Thoracic aorta (tissue), 2 donors: ENCODE measurements at regions not wholly inside any gene's neighbourhood (a gene's known extent, or its start where the extent isn't known, plus 50 kb on each side); places are given as distances from the start of the nearest gene placed in this dataset.
"Not testable (repeated sequence)": the region's sequence is repeated elsewhere in the genome, so short reads cannot be mapped to it uniquely, and the experiment has no call there.

Experiments
- ATAC-seq: fragments of 150-250 bp; one replicate; pipeline ENCODE4 v1.8.0; 2017; ENCODE audit warnings: low read depth; ENCODE audit not compliant: insufficient number of reproducible peaks, low FRiP score
- DNase-seq: peaks from one replicate; pipeline ENCODE4 v3.0.0-alpha.2; 2020; ENCODE audit warnings: low spot score
- H3K27ac ChIP-seq, 2 donors: fragments of 200-600 bp; sonication (generic); 1 replicate in 1 of 2; 2 replicates in 1 of 2; pipeline ENCODE4 v1.5.1; 2016; ENCODE audit warnings: mild to moderate bottlenecking in 2 of 2, moderate library complexity in 2 of 2
- H3K27me3 ChIP-seq: fragments of 200-600 bp; sonication (generic); replicated peaks from 2 replicates; pipeline ENCODE4 v1.6.0; 2016; ENCODE audit warnings: mild to moderate bottlenecking; ENCODE audit not compliant: insufficient read depth
- H3K36me3 ChIP-seq: fragments of 200-600 bp; sonication (generic); one replicate; pipeline ENCODE4 v1.5.1; 2016
- H3K4me1 ChIP-seq, 2 donors: fragments of 200-600 bp; sonication (generic); 1 replicate in 1 of 2; 2 replicates in 1 of 2; pipeline versions ENCODE4 v1.5.1 to v1.6.0; 2016; ENCODE audit warnings: low read depth in 2 of 2, mild to moderate bottlenecking in 1 of 2; ENCODE audit not compliant: control insufficient read depth in 1 of 2
- H3K4me3 ChIP-seq: fragments of 200-600 bp; sonication (generic); 2 replicates; pipeline ENCODE4 v1.5.1; 2016; ENCODE audit warnings: mild to moderate bottlenecking
- H3K9me3 ChIP-seq: fragments of 200-600 bp; sonication (generic); 2 replicates; pipeline ENCODE4 v1.5.1; 2016
- TF ChIP-seq, protein P1 (sequence below): fragments of 200-600 bp; sonication (generic); IDR thresholded peaks from one replicate; pipeline ENCODE4 v1.5.1; 2019; ENCODE audit warnings: antibody characterized with exemption

DNA sequence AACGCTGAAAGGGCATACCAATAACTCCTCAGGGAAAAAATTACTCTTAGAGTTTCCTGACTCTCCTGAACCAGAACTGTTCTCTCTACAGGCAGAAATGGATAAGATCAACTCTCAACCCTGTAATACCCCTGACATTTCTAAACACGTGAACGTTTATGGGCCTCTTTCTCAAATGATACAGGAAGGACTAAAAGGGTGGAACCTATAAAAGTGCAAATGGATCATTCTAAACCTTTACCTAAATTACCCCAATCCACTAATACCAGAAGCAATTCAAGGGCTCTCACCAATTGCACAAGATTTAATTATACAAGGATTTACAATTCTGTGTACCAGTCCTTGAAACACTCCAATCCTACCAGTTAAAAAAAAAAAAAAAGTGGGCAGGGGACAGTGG, 98.0 kb upstream of the FAM174B start:
- ATAC-seq: no peak
- Histone ChIP-seq H3K27me3 (no peaks in the 10 kb centered on the region), H3K36me3 (no peaks in the 10 kb centered on the region), H3K4me1 (no peaks in the 10 kb centered on the region), H3K27ac (no peak overlapping the region), H3K4me3 (no peak overlapping the region), H3K9me3 (no peaks in the 10 kb centered on the region)
- no peak for DNase-seq
- TF ChIP-seq, protein P1, sequence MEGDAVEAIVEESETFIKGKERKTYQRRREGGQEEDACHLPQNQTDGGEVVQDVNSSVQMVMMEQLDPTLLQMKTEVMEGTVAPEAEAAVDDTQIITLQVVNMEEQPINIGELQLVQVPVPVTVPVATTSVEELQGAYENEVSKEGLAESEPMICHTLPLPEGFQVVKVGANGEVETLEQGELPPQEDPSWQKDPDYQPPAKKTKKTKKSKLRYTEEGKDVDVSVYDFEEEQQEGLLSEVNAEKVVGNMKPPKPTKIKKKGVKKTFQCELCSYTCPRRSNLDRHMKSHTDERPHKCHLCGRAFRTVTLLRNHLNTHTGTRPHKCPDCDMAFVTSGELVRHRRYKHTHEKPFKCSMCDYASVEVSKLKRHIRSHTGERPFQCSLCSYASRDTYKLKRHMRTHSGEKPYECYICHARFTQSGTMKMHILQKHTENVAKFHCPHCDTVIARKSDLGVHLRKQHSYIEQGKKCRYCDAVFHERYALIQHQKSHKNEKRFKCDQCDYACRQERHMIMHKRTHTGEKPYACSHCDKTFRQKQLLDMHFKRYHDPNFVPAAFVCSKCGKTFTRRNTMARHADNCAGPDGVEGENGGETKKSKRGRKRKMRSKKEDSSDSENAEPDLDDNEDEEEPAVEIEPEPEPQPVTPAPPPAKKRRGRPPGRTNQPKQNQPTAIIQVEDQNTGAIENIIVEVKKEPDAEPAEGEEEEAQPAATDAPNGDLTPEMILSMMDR: no peak

DNA sequence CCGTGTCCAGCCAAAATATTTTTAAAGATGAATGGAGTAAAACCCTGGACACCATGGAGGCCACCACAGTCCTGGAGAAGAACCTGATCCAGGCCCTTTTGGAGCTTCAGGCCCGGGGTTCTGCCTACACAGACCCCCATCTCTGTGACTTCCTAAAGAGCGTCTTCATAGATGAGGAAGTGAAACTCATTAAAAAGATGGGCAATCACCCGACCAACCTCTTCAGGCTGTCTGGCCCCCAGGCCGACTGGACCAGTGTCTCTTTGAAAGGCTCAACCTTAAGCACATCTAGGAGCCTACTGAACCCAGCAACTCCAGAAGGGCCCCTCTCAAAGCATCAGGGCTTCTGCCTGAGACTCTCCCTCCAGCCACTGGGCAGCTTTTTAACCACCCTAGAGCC, 107.9 kb upstream of the FAM174B start:
- TF ChIP-seq, protein P1: no peak
- Histone ChIP-seq H3K4me3 (no peak overlapping the region), H3K27ac (no peak overlapping the region), H3K27me3 (no peaks in the 10 kb centered on the region), H3K9me3 (no peaks in the 10 kb centered on the region), H3K36me3 (no peaks in the 10 kb centered on the region), H3K4me1 (no peaks in the 10 kb centered on the region)
- no peak for DNase-seq
- no peak for ATAC-seq

DNA sequence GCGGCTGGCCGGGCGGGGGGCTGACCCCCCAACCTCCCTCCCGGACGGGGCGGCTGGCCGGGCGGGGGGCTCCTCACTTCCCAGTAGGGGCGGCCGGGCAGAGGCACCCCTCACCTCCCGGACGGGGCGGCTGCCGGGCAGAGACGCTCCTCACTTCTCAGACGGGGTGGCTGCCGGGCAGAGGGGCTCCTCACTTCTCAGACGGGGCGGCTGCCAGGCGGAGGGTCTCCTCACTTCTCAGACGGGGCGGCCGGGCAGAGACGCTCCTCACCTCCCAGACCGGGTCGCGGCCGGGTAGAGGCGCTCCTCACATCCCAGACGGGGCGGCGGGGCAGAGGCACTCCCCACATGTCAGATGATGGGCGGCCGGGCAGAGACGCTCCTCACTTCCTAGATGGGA, 112.6 kb upstream of the FAM174B start:
- not testable (repeated sequence) for H3K4me3 ChIP-seq, DNase-seq, H3K9me3 ChIP-seq, H3K27ac ChIP-seq, ATAC-seq, H3K27me3 ChIP-seq, H3K36me3 ChIP-seq, H3K4me1 ChIP-seq

DNA sequence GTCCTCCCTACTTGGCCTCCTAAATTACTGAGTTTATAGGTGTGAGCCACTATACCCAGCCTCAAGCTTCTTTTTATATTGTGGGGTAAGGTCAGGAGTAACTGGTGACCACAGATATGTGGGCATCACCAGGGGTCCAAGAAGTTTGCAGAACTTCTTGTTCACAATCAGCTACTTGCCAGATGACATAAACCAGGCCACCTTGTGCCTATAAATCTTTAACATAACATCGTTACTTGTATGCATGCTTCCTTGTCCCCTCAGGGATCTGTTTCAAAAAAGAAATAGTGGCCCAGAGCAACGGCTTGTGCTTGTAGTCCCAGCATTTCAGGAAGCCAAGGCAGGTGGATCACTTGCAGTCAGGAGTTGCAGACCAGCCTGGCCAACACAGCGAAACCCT, 115.1 kb upstream of the FAM174B start:
- Histone ChIP-seq H3K4me1 (no peaks in the 10 kb centered on the region), H3K9me3 (no peaks in the 10 kb centered on the region), H3K27ac (no peak overlapping the region), H3K27me3 (no peaks in the 10 kb centered on the region), H3K36me3 (no peaks in the 10 kb centered on the region), H3K4me3 (no peak overlapping the region)
- TF ChIP-seq, protein P1: no peak
- no peak for DNase-seq
- ATAC-seq: no peak

DNA sequence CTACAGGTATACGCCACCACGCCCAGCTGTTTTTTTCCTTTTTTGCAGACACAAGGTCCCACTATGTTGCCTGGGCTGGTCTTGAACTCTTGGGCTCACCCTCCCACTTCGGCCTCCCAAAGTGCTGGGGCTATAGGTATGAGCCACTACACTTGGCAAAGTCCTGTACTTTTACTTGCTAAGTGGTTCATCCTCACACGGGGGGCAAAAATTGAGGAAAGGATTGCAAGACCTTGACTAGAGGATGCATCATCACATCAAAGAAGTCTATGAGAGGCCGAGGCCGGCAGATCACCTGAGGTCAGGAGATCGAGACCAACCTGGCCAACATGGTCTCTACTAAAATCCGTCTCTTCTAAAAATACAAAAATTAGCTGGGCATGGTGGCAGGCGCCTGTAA, 116.5 kb upstream of the FAM174B start:
- H3K27ac ChIP-seq: no peak overlapping the region
- no peaks in the 10 kb centered on the region for H3K9me3 ChIP-seq
- TF ChIP-seq, protein P1: no peak
- DNase-seq: no peak
- no peaks in the 10 kb centered on the region for H3K27me3 ChIP-seq
- ATAC-seq: no peak
- no peak overlapping the region for H3K4me3 ChIP-seq
- H3K36me3 ChIP-seq: no peaks in the 10 kb centered on the region
- no peaks in the 10 kb centered on the region for H3K4me1 ChIP-seq

DNA sequence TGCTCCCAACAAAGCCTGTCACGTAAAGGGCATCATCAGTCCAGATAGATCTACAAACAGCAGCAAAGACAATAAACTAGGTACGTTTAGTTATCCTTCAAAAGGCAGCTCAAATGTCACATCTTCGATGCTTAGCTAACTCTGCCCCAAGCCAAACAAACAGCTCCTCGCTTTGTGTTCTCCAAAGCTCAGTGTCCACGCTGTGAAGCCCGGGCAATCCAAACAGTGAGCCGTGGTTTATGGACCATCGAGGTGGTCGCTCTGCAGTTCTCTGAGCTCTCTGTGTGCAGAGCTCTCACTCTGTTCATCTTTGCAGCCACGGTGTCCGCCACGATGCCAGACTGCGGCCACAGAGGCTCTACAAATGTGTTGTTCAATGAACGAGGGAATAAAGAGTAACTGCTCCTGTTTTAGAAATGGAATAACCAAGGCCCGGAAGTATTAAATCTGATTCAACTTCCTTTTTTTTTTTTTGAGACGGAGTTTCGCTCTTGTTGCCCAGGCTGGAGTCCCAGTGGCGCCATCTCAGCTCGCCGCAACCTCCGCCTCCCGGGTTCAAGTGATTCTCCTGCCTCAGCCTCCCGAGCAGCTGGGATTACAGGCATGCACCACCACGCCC, 117.2 kb upstream of the FAM174B start:
- no peaks in the 10 kb centered on the region for H3K36me3 ChIP-seq

More for the DNA sequence above, 117.2 kb upstream of the FAM174B start:
- Histone ChIP-seq H3K4me1 (no peaks in the 10 kb centered on the region), H3K27me3 (no peaks in the 10 kb centered on the region), H3K9me3 (no peaks in the 10 kb centered on the region), H3K4me3 (no peak overlapping the region), H3K27ac (no peak overlapping the region)
- TF ChIP-seq, protein P1: no peak
- no peak for DNase-seq
- ATAC-seq: no peak
